ENCODE measurements at regions not wholly inside any gene's neighbourhood (a gene's known extent, or its start where the extent isn't known, plus 50 kb on each side); places are given as distances from the start of the nearest gene placed in this dataset.

DNA sequence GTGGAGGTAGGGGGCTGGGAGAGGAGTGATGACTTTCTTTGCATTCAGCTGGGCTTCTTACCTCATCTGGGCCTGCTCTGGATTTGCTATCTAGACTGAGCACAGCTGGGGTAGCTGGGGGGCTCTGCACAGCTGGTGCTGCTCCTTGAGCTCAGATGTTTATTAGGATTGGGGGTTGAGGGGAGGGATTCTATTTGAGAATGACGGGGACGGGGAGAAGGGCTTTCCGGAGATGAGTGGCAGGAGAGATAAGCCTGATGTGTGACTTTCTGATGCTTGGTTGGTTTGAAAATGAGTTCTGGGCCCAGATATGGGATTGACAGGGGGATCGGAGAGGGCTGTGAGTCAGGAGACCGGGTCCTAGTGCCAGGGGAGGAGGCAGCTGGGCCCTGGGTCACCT, 146.1 kb upstream of the CSF3R start:
- Mint-ChIP-seq H3K4me1 (no peaks in the 10 kb centered on the region), H3K9me3 (no peaks in the 10 kb centered on the region), H3K36me3 (no peaks in the 10 kb centered on the region), H3K4me3 (no peak overlapping the region), H3K27ac (no peak overlapping the region), H3K27me3 (ENCODE audit: low read depth) (peaks cover 54% of the 10 kb centered on the region)
- no peak for DNase-seq (ENCODE audit: low spot score in 2 of 2, unreplicated experiment in 2 of 2)
- TF ChIP-seq, protein P1, sequence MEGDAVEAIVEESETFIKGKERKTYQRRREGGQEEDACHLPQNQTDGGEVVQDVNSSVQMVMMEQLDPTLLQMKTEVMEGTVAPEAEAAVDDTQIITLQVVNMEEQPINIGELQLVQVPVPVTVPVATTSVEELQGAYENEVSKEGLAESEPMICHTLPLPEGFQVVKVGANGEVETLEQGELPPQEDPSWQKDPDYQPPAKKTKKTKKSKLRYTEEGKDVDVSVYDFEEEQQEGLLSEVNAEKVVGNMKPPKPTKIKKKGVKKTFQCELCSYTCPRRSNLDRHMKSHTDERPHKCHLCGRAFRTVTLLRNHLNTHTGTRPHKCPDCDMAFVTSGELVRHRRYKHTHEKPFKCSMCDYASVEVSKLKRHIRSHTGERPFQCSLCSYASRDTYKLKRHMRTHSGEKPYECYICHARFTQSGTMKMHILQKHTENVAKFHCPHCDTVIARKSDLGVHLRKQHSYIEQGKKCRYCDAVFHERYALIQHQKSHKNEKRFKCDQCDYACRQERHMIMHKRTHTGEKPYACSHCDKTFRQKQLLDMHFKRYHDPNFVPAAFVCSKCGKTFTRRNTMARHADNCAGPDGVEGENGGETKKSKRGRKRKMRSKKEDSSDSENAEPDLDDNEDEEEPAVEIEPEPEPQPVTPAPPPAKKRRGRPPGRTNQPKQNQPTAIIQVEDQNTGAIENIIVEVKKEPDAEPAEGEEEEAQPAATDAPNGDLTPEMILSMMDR (IDR thresholded peaks at IDR 0.05; ENCODE audit: unreplicated experiment): no peak

DNA sequence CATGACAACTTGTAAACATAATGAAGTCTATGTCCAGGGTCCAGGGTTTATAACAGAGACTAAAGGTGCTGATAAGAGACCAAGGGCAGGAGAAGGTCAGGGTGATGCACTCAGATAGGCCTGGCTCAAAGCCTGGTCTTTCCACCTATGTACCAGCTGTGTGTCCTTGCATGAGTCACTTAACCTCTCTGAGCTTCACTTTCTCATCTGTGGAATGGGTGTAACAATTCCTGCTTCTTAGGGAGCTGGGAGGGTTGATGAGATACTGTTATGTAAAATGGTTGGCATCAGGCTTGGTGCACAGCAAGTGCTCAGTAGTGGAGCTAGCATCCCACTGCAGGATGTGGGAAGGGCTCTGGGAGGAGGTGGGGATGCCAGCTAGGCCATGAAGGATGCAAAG, 143.7 kb upstream of the CSF3R start:
- H3K36me3 Mint-ChIP-seq: no peaks in the 10 kb centered on the region
- no peaks in the 10 kb centered on the region for H3K4me1 Mint-ChIP-seq
- H3K27me3 Mint-ChIP-seq (ENCODE audit: low read depth): peaks cover 64% of the 10 kb centered on the region
- TF ChIP-seq, protein P1 (IDR thresholded peaks at IDR 0.05; ENCODE audit: unreplicated experiment): no peak
- no peak overlapping the region for H3K27ac Mint-ChIP-seq
- no peaks in the 10 kb centered on the region for H3K9me3 Mint-ChIP-seq
- no peak overlapping the region for H3K4me3 Mint-ChIP-seq
- DNase-seq (ENCODE audit: low spot score in 2 of 2, unreplicated experiment in 2 of 2): no peak

DNA sequence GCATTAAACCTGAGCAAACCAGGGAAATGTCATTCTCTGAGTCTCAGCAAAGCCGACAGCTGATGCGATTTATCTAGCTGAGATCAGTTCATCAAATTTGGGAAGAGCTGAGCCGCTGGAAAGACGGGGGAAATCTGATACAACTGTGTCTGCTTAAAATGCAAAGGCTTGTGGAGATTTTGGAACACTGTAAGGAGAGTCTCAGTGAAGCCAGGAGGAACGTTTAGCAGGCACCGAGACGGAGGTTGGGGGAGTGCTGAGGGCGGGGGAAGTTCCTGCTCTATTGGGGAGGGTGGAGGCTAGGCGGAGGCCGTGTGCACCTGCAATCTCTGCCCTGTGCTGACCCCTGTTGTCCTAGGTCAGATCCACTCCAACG, 143.2 kb upstream of the CSF3R start:
- Mint-ChIP-seq H3K4me3 (no peak overlapping the region), H3K36me3 (no peaks in the 10 kb centered on the region), H3K27me3 (ENCODE audit: low read depth) (peaks cover 64% of the 10 kb centered on the region), H3K4me1 (no peaks in the 10 kb centered on the region), H3K27ac (no peak overlapping the region), H3K9me3 (no peaks in the 10 kb centered on the region)
- TF ChIP-seq, protein P1 (IDR thresholded peaks at IDR 0.05; ENCODE audit: unreplicated experiment): no peak
- no peak for DNase-seq (ENCODE audit: low spot score in 2 of 2, unreplicated experiment in 2 of 2)

DNA sequence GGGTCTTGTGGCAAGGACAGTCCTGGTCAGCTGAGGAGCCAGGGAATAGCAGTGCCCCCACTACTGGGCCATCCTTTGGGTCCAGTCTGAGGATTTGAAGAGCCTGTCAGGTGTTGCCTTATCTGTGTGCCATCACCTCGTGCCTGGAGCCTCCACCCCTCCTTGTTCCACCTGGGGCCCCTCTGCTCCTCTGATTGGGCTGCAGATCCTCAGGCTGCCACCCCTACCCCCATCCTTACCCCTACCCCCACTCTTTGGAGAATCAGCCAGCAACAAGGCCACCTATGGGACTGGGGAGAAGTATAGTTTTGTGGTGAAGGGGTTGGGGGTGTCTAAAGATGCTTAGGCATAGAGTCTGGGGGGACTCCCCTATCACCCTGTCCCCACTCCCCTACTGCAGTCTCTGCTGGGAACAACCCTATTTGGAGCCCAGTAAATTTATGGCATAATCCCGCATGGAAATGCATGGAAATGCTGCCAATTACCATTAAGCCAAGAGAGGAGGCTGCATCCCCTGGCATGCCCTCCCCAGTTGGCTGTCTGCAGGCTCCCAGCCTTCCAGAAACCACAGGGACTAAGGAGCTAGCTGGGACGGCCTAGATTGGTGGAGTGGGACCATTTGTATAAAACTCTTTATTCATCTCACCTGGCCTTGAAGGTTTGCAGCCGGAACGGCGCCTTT, 142.7 kb upstream of the CSF3R start:
- Mint-ChIP-seq H3K4me1 (no peaks in the 10 kb centered on the region), H3K4me3 (no peak overlapping the region), H3K9me3 (no peaks in the 10 kb centered on the region), H3K36me3 (no peaks in the 10 kb centered on the region), H3K27ac (no peak overlapping the region), H3K27me3 (ENCODE audit: low read depth) (peaks cover 64% of the 10 kb centered on the region)
- TF ChIP-seq, protein P1 (IDR thresholded peaks at IDR 0.05; ENCODE audit: unreplicated experiment): no peak
- no peak for DNase-seq (ENCODE audit: low spot score in 2 of 2, unreplicated experiment in 2 of 2)

DNA sequence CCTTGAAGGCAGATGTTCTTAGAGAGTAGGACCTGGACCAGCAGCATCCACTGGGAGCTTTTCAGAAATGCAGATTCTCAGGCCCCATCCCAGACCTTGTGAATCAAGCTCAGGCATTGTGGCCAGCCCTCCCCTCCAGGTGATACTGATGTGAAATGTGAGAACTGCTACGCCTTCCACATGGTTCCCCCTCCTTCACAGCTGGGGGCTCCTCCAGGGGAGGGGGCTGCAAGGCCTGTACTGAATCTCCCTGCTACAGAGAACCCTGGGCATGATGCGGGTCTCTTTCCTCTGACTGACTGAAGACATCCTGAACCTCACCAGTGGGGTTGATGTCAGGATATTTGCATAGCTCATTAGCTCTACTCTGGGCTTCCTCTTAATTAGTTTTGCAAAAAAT, 141.8 kb upstream of the CSF3R start:
- no peak for DNase-seq (ENCODE audit: low spot score in 2 of 2, unreplicated experiment in 2 of 2)
- Mint-ChIP-seq H3K36me3 (no peaks in the 10 kb centered on the region), H3K4me3 (no peak overlapping the region), H3K27me3 (ENCODE audit: low read depth) (peaks cover 56% of the 10 kb centered on the region), H3K27ac (no peak overlapping the region), H3K9me3 (no peaks in the 10 kb centered on the region), H3K4me1 (no peaks in the 10 kb centered on the region)
- TF ChIP-seq, protein P1 (IDR thresholded peaks at IDR 0.05; ENCODE audit: unreplicated experiment): no peak
